Panc1 (cell line): ENCODE measurements at regions not wholly inside any gene's neighbourhood (a gene's known extent, or its start where the extent isn't known, plus 50 kb on each side); places are given as distances from the start of the nearest gene placed in this dataset.

Source experiments
- TCF7L2 ChIP-seq: IDR thresholded peaks from 2 replicates; pipeline ENCODE4 v1.6.1; 2011; ENCODE audit warnings: mild to moderate bottlenecking, low read depth, low read length, inconsistent platforms
- TF ChIP-seq, protein P1 (sequence below): fragments of 450-650 bp; IDR thresholded peaks from 2 replicates; pipeline ENCODE4 v1.5.1; 2017; ENCODE audit warnings: mild to moderate bottlenecking

DNA sequence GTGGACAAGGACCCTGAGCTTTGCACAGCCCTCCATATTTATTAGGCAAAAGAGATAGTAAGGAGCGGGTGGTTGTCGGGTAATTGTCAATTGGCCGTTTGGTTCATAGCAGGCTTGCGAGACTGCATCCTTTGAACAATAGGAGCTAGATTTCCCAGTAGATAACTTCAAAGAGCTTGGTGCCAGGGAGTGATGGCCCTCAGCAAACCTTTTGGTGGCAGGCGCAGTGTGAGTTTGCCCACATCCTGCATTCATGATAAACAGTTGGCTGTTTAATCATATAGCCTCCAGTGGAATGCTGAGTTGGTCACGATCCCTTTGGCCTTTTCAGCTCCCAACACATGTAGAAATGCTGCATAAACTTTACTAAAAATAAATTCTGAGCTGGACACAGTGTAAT lies 156.9 kb downstream of the AKR1D1 start:
- TF ChIP-seq, protein P1, sequence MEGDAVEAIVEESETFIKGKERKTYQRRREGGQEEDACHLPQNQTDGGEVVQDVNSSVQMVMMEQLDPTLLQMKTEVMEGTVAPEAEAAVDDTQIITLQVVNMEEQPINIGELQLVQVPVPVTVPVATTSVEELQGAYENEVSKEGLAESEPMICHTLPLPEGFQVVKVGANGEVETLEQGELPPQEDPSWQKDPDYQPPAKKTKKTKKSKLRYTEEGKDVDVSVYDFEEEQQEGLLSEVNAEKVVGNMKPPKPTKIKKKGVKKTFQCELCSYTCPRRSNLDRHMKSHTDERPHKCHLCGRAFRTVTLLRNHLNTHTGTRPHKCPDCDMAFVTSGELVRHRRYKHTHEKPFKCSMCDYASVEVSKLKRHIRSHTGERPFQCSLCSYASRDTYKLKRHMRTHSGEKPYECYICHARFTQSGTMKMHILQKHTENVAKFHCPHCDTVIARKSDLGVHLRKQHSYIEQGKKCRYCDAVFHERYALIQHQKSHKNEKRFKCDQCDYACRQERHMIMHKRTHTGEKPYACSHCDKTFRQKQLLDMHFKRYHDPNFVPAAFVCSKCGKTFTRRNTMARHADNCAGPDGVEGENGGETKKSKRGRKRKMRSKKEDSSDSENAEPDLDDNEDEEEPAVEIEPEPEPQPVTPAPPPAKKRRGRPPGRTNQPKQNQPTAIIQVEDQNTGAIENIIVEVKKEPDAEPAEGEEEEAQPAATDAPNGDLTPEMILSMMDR: no peak
- no peak for TF ChIP-seq TCF7L2
